ENCODE measurements at regions not wholly inside any gene's neighbourhood (a gene's known extent, or its start where the extent isn't known, plus 50 kb on each side); places are given as distances from the start of the nearest gene placed in this dataset.
A peak's percentile ranks its signal among the peaks of the same experiment; 100 is the strongest.

DNA sequence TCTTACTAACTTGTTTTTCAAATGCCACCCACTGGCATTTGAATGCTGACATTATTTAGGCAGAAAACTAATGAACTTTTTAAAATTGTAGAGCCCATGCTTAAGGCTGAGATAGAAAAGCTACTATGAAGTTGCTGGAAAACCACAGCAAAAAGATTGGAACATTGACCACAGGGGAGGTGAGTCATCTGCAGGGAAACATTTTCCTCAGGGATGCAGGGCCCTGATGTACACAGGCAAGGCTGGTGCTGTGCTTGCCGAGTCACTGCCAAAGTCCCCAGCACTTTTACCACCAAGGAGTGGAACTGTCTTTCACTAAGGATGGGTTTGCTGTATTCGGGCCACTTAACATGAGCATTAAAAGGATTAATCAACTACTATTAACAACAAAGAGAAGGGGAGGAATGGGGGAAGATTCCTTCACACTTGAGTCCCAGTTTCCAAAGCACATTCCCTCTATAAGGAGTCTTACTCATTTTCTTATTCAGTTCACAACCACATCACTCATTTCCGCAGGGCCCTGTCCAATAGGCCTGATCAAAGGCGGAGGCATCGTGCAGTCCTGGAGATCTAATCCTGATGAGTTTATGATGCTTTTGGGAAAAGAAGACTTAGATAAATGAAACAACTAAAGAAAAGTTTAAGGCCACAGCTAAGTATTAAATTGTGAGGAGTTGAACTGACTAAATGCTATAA, 202.9 kb upstream of the NPY2R start:
- ChIA-PET POLR2A (no interaction called here), CTCF (interaction anchor here (0.7 to 2.0 kb wide), 4 partner anchors 18 to 348 kb away, joined by 3 to 6 read pairs (median 4); no protein-coding TSS in a partner anchor)

DNA sequence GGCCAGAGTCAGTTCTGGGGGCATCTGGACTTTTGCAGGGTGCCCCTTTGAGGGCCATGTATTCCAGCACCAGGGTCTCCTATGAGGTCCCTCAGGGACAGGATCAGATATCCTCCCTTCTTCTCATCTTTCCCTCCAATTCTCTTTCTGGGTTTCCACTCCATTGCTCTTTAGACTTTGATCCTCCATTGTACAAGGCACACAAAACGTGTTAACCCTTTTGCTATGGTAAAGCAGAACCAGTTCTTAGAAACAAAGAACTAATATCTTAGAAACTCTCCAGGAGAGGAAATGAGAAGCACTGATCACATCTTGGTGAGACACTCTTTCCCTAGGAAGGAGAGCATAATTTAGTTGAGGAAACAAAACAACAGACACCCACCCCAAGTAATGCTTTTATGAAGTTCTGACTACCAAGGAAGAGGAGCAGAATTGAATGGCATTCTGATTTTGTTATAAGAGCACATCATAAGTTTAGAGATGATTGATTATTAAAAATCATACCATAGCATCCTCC, 200.7 kb upstream of the NPY2R start:
- Histone ChIP-seq H3K4me3 (replicated peaks in 1 of 3; ENCODE audit: insufficient read depth in 1 of 3, low read depth in 1 of 3, low read length in 3 of 3) (no peak overlapping the region), H3K9me1 (replicated peaks; ENCODE audit: control insufficient read depth, extremely low read depth, insufficient read depth, low read length) (no peaks in the 10 kb centered on the region), H3K4me2 (ENCODE audit: insufficient read depth, low read length) (no peak overlapping the region), H3K4me1 (ENCODE audit: control insufficient read depth, extremely low read depth, insufficient read depth, low read length) (peaks cover 11% of the 10 kb centered on the region), H3K27ac (ENCODE audit: insufficient read depth, low read depth, low read length) (peak overlapping the region; percentile 23), H3K9ac (replicated peaks; ENCODE audit: extremely low read depth, insufficient read depth, low read length) (no peak overlapping the region), H3K36me3 (ENCODE audit: control insufficient read depth in 2 of 2, extremely low read depth in 1 of 2, insufficient read depth in 2 of 2, low read length in 2 of 2) (no peaks in the 10 kb centered on the region), H3K9me3 (replicated peaks; ENCODE audit: control insufficient read depth, insufficient read depth, low read length) (no peaks in the 10 kb centered on the region), H3K27me3 (ENCODE audit: control insufficient read depth in 2 of 2, insufficient read depth in 2 of 2, low read length in 2 of 2) (no peaks in the 10 kb centered on the region), H4K20me1 (replicated peaks; ENCODE audit: control insufficient read depth, extremely low read depth, insufficient read depth, low read length) (no peaks in the 10 kb centered on the region), H2AFZ (ENCODE audit: low read depth, low read length) (no peak overlapping the region), H3K79me2 (ENCODE audit: control insufficient read depth, insufficient read depth, low read length) (no peaks in the 10 kb centered on the region)
- FAIRE-seq (no peak), DNase-seq (ENCODE audit: low read depth, low spot score) (no peak)
- no TSS peak for BruUV-seq (replicated peaks)
- no peak for TF ChIP-seq MYC (IDR thresholded peaks at IDR 0.05; ENCODE audit: low read depth, low read length)
- no peak for TF ChIP-seq JUN (IDR thresholded peaks at IDR 0.05; ENCODE audit: borderline replicate concordance, insufficient read depth, insufficient read length, low read depth)
- TF ChIP-seq GATA2 (IDR thresholded peaks at IDR 0.05; ENCODE audit: insufficient read depth, insufficient read length, low read depth, low read length) = peak; percentile 67
- TF ChIP-seq FOS (IDR thresholded peaks at IDR 0.05; ENCODE audit: borderline replicate concordance, insufficient read depth, low read length) = peak; percentile 61
- intact Hi-C loops (cut with micrococcal nuclease) = loop anchor here (1.0 kb wide), 1 partner anchor 19 kb away; no protein-coding TSS in a partner anchor
- ChIA-PET CTCF (no interaction called here), POLR2A (no interaction called here)
- dilution Hi-C loops (cut with MboI; ENCODE audit: extremely low pct_ligation_motif_present, low sequenced_read_pairs) = no loop called here

More for the DNA sequence above, 202.9 kb upstream of the NPY2R start:
- FAIRE-seq (no peak), DNase-seq (ENCODE audit: low read depth, low spot score) (no peak)
- Histone ChIP-seq H3K4me2 (ENCODE audit: insufficient read depth, low read length) (no peak overlapping the region), H3K27ac (ENCODE audit: insufficient read depth, low read depth, low read length) (no peak overlapping the region), H3K4me3 (replicated peaks in 1 of 3; ENCODE audit: insufficient read depth in 1 of 3, low read depth in 1 of 3, low read length in 3 of 3) (no peak overlapping the region), H3K27me3 (ENCODE audit: control insufficient read depth in 2 of 2, insufficient read depth in 2 of 2, low read length in 2 of 2) (no peaks in the 10 kb centered on the region), H3K9me3 (replicated peaks; ENCODE audit: control insufficient read depth, insufficient read depth, low read length) (no peaks in the 10 kb centered on the region), H2AFZ (ENCODE audit: low read depth, low read length) (no peak overlapping the region), H3K79me2 (ENCODE audit: control insufficient read depth, insufficient read depth, low read length) (no peaks in the 10 kb centered on the region), H3K9me1 (replicated peaks; ENCODE audit: control insufficient read depth, extremely low read depth, insufficient read depth, low read length) (no peaks in the 10 kb centered on the region), H4K20me1 (replicated peaks; ENCODE audit: control insufficient read depth, extremely low read depth, insufficient read depth, low read length) (no peaks in the 10 kb centered on the region), H3K36me3 (ENCODE audit: control insufficient read depth in 2 of 2, extremely low read depth in 1 of 2, insufficient read depth in 2 of 2, low read length in 2 of 2) (no peaks in the 10 kb centered on the region), H3K4me1 (ENCODE audit: control insufficient read depth, extremely low read depth, insufficient read depth, low read length) (peaks cover 11% of the 10 kb centered on the region), H3K9ac (replicated peaks; ENCODE audit: extremely low read depth, insufficient read depth, low read length) (no peak overlapping the region)
- TF ChIP-seq POLR2A (IDR thresholded peaks at IDR 0.05; ENCODE audit: low read depth, low read length) (no peak), GATA2 (IDR thresholded peaks at IDR 0.05; ENCODE audit: insufficient read depth, insufficient read length, low read depth, low read length) (no peak), FOS (IDR thresholded peaks at IDR 0.05; ENCODE audit: borderline replicate concordance, insufficient read depth, low read length) (peak; percentile 82)
- dilution Hi-C loops (cut with MboI; ENCODE audit: extremely low pct_ligation_motif_present, low sequenced_read_pairs) = no loop called here
- intact Hi-C loops (cut with micrococcal nuclease) = no loop called here
- no TSS peak for BruUV-seq (replicated peaks)
